ENCODE measurements at regions not wholly inside any gene's neighbourhood (a gene's known extent, or its start where the extent isn't known, plus 50 kb on each side); places are given as distances from the start of the nearest gene placed in this dataset.

DNA sequence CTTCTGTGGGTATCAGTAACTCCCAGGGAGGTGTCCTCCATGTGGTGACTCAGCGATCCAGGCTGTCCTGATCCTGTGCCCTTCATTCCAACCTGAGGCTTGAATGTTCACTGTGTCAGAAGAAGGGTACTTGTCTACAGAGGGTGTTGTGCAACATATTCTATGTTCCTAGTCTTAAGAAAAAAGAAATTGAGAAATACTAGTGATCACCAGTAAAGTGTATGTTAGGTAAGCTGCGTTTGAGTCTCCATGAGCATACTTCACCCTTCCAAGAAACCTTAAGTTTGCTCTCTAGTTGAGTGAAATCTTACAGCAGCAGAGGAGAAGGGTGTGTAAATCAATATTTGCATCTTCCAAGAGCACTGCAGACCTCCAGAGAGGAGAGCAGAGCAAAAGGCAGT lies 122.2 kb upstream of the SLC24A5 start:
- no peaks in the 10 kb centered on the region for H3K36me3 ChIP-seq
- H3K27ac ChIP-seq: no peak overlapping the region
- H3K9me3 ChIP-seq: no peaks in the 10 kb centered on the region
- no peak overlapping the region for H3K4me3 ChIP-seq
- no peaks in the 10 kb centered on the region for H3K4me1 ChIP-seq
- WGBS, 2 donors: 85% methylated on average over 2 of the region's 2 CpGs
- TF ChIP-seq EP300 (IDR thresholded peaks at IDR 0.05) (no peak), POLR2A (IDR thresholded peaks at IDR 0.05) (no peak)
- TF ChIP-seq, protein P1, sequence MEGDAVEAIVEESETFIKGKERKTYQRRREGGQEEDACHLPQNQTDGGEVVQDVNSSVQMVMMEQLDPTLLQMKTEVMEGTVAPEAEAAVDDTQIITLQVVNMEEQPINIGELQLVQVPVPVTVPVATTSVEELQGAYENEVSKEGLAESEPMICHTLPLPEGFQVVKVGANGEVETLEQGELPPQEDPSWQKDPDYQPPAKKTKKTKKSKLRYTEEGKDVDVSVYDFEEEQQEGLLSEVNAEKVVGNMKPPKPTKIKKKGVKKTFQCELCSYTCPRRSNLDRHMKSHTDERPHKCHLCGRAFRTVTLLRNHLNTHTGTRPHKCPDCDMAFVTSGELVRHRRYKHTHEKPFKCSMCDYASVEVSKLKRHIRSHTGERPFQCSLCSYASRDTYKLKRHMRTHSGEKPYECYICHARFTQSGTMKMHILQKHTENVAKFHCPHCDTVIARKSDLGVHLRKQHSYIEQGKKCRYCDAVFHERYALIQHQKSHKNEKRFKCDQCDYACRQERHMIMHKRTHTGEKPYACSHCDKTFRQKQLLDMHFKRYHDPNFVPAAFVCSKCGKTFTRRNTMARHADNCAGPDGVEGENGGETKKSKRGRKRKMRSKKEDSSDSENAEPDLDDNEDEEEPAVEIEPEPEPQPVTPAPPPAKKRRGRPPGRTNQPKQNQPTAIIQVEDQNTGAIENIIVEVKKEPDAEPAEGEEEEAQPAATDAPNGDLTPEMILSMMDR (IDR thresholded peaks at IDR 0.05): no peak
- H3K27me3 ChIP-seq: no peaks in the 10 kb centered on the region
- no peak for DNase-seq (ENCODE audit: low spot score in 2 of 2)

DNA sequence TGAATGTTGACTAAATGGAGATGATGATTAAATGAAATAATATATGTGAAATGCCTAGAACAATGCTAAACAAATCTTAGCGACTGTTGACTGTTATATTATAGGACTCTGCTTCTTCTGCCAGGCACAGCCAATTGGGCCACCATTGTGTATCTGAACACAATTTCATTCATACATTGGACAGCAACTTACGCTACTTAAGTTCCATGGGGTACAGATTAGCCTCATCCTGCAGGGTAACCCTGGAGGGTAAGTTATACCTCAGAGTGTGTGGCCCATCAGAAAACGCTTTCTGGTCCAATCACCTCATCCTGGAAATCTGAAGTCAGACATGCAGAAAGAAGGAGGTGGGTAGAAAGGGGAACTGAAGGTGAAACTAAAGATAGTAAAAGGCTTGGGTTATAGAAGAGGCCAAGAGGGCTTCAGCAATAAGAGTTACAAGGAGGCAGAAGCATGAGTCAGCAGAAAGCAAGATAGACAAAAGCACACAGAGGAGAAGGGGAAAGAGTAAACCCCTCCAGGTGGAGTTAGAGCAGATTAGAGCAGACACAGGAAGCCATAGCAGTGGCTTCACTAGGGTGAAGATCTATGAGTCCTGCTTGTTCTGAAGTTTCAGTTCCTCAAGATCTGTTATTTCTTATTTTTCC lies 119.3 kb upstream of the SLC24A5 start:
- Histone ChIP-seq H3K4me1 (peaks cover 0 to 10% (median 2%) of the 10 kb centered on the region in 4 donors), H3K27me3 (no peaks in the 10 kb centered on the region), H3K36me3 (no peaks in the 10 kb centered on the region), H3K27ac (no peak overlapping the region), H3K9me3 (no peaks in the 10 kb centered on the region), H3K4me3 (no peak overlapping the region)
- no peak for DNase-seq (ENCODE audit: low spot score in 2 of 2)
- TF ChIP-seq POLR2A (IDR thresholded peaks at IDR 0.05) (no peak), EP300 (IDR thresholded peaks at IDR 0.05) (no peak)
- TF ChIP-seq, protein P1 (IDR thresholded peaks at IDR 0.05): no peak
- 90 to 91% methylated on average over 3 of the region's 3 CpGs for WGBS, 2 donors

DNA sequence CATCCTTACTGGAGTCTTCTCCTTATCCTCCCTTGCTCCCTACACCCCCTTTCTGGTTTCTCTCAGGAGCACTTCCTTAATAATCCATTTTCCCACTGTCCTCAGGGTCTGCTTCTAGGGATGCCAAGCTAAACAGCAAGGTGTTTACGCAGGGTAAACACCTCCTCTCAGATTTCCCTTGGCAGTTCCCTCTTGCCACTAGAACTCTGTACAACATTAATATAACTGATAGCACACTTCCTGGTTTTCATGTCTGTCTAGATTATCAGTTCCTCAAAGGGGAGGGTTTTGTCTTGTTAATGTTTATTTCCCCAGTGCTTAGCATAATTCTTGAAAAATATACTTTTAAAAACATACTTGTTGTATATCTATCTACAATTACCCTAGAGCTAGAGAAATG lies 118.0 kb upstream of the SLC24A5 start:
- no peak for DNase-seq (ENCODE audit: low spot score in 2 of 2)
- Histone ChIP-seq H3K36me3 (no peaks in the 10 kb centered on the region), H3K4me3 (no peak overlapping the region), H3K27ac (no peak overlapping the region), H3K27me3 (no peaks in the 10 kb centered on the region), H3K4me1 (peaks cover 0 to 10% (median 2%) of the 10 kb centered on the region in 4 donors), H3K9me3 (no peaks in the 10 kb centered on the region)
- 68 to 76% methylated on average over 1 of the region's 1 CpG for WGBS, 2 donors
- TF ChIP-seq EP300 (IDR thresholded peaks at IDR 0.05): no peak
- TF ChIP-seq POLR2A (IDR thresholded peaks at IDR 0.05): no peak
- TF ChIP-seq, protein P1 (IDR thresholded peaks at IDR 0.05): no peak

DNA sequence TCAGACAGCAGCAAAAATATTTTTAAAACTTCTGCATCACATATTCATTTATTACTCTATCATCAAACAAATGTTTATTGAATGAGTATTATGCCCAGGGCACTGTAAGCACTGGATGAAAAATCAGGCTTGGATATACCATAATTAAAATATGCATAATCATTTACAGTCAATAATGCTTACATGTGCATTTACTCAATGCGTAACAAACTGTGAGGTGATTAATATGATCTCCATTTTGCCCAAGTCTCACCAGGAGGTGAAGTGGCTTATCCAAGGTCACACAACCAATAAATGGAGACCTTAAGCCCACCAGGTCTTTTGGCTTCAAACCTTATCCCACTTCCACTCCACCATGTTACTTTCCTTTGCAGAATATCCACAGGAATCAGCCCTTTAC lies 117.3 kb upstream of the SLC24A5 start:
- Histone ChIP-seq H3K27ac (no peak overlapping the region), H3K36me3 (no peaks in the 10 kb centered on the region), H3K27me3 (no peaks in the 10 kb centered on the region), H3K9me3 (no peaks in the 10 kb centered on the region), H3K4me3 (no peak overlapping the region), H3K4me1 (peaks cover 0 to 10% (median 2%) of the 10 kb centered on the region in 4 donors)
- TF ChIP-seq, protein P1 (IDR thresholded peaks at IDR 0.05): no peak
- no peak for TF ChIP-seq POLR2A (IDR thresholded peaks at IDR 0.05)
- no peak for TF ChIP-seq EP300 (IDR thresholded peaks at IDR 0.05)
- WGBS, 2 donors: 91 to 100% methylated on average over 1 of the region's 1 CpG
- DNase-seq (ENCODE audit: low spot score in 2 of 2): no peak

DNA sequence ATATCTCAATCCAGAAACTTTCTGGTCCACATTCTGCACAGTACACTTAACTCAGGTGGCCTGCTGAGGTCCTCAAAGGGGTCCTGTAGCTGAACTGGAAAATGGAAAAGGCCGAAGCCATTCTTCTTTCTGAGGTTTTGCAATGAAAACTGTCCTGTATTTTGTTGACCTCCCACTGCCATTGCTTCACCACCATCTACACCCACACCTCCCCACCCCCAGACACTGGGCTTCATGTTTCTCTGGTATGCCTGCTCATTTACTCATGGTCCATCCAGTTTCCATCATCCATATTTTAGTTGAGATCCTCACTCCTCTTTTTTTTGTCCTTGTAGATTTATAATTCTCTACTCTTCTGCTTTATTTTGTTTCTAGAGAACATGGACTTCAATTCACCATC lies 115.7 kb upstream of the SLC24A5 start:
- Histone ChIP-seq H3K36me3 (no peaks in the 10 kb centered on the region), H3K4me1 (peaks cover 0 to 11% (median 2%) of the 10 kb centered on the region in 4 donors), H3K27ac (peak overlapping the region in 1 of 4 donors; percentile 59), H3K27me3 (no peaks in the 10 kb centered on the region), H3K4me3 (no peak overlapping the region), H3K9me3 (no peaks in the 10 kb centered on the region)
- WGBS, 2 donors: 93 to 96% methylated on average over 1 of the region's 1 CpG
- TF ChIP-seq POLR2A (IDR thresholded peaks at IDR 0.05) (no peak), EP300 (IDR thresholded peaks at IDR 0.05) (no peak)
- TF ChIP-seq, protein P1 (IDR thresholded peaks at IDR 0.05): no peak
- DNase-seq (ENCODE audit: low spot score in 2 of 2): no peak
